GM11168 (cell line): ENCODE measurements at regions not wholly inside any gene's neighbourhood (a gene's known extent, or its start where the extent isn't known, plus 50 kb on each side); places are given as distances from the start of the nearest gene placed in this dataset.
"Not testable (repeated sequence)": the region's sequence is repeated elsewhere in the genome, so short reads cannot be mapped to it uniquely, and the experiment has no call there.

Source experiments
- in situ Hi-C: fragments of 300-500 bp; cut with MboI; formaldehyde crosslinking; loops from one replicate; pipeline ENCODE4 v1.12.0; 2022; ENCODE audit warnings: low sequenced_read_pairs; ENCODE audit not compliant: unreplicated experiment

GRCh38 chr9:62871765-62872164 lies 1681.9 kb downstream of the SPATA31A7 start:
- in situ Hi-C loops = loop anchor here (10.0 to 25.0 kb wide), 2 partner anchors 83 to 284 kb away; no protein-coding TSS in a partner anchor

GRCh38 chr9:62874213-62874612 lies 1684.4 kb downstream of the SPATA31A7 start:
- in situ Hi-C loops = loop anchor here (10.0 to 25.0 kb wide), 2 partner anchors 81 to 287 kb away; no protein-coding TSS in a partner anchor

- in situ Hi-C loops = loop anchor here (10.0 to 25.0 kb wide), 2 partner anchors 80 to 288 kb away; no protein-coding TSS in a partner anchor
Measured at GRCh38 chr9:62874745-62875599, 1685.1 kb downstream of the SPATA31A7 start.

- in situ Hi-C loops = loop anchor here (10.0 kb wide), 1 partner anchor 77 kb away; no protein-coding TSS in a partner anchor
Measured at GRCh38 chr9:62877552-62877951, 1687.7 kb downstream of the SPATA31A7 start.

- in situ Hi-C loops = loop anchor here (10.0 kb wide), 1 partner anchor 77 kb away; no protein-coding TSS in a partner anchor
Measured at GRCh38 chr9:62877987-62878386, 1688.2 kb downstream of the SPATA31A7 start.

- in situ Hi-C loops = not testable (repeated sequence)
Measured at GRCh38 chr9:62880453-62880852, 1690.6 kb downstream of the SPATA31A7 start.

GRCh38 chr9:62880971-62881370 lies 1691.1 kb downstream of the SPATA31A7 start:
- in situ Hi-C loops = not testable (repeated sequence)

GRCh38 chr9:62881811-62882210 lies 1692.0 kb downstream of the SPATA31A7 start:
- in situ Hi-C loops = not testable (repeated sequence)

- in situ Hi-C loops = not testable (repeated sequence)
Measured at GRCh38 chr9:62882717-62883116, 1692.9 kb downstream of the SPATA31A7 start.

GRCh38 chr9:62896692-62897091 lies 1706.9 kb downstream of the SPATA31A7 start:
- in situ Hi-C loops = not testable (repeated sequence)

- in situ Hi-C loops = not testable (repeated sequence)
Measured at GRCh38 chr9:62897411-62898225, 1707.8 kb downstream of the SPATA31A7 start.

GRCh38 chr9:62899666-62900065 lies 1709.8 kb downstream of the SPATA31A7 start:
- in situ Hi-C loops = not testable (repeated sequence)

GRCh38 chr9:62904061-62904460 lies 1714.2 kb downstream of the SPATA31A7 start:
- in situ Hi-C loops = not testable (repeated sequence)

- in situ Hi-C loops = not testable (repeated sequence)
Measured at GRCh38 chr9:62905722-62906121, 1715.9 kb downstream of the SPATA31A7 start.

GRCh38 chr9:62907866-62908265 lies 1718.0 kb downstream of the SPATA31A7 start:
- in situ Hi-C loops = not testable (repeated sequence)

GRCh38 chr9:62908271-62908670 lies 1718.4 kb downstream of the SPATA31A7 start:
- in situ Hi-C loops = not testable (repeated sequence)

- in situ Hi-C loops = not testable (repeated sequence)
Measured at GRCh38 chr9:62909447-62909846, 1719.6 kb downstream of the SPATA31A7 start.

- in situ Hi-C loops = not testable (repeated sequence)
Measured at GRCh38 chr9:62912278-62912677, 1722.4 kb downstream of the SPATA31A7 start.

- in situ Hi-C loops = not testable (repeated sequence)
Measured at GRCh38 chr9:62915168-62915567, 1725.3 kb downstream of the SPATA31A7 start.

GRCh38 chr9:62915661-62916060 lies 1725.8 kb downstream of the SPATA31A7 start:
- in situ Hi-C loops = not testable (repeated sequence)
